Omental fat pad (tissue), 3 donors: ENCODE measurements at regions not wholly inside any gene's neighbourhood (a gene's known extent, or its start where the extent isn't known, plus 50 kb on each side); places are given as distances from the start of the nearest gene placed in this dataset.
"Not testable (repeated sequence)": the region's sequence is repeated elsewhere in the genome, so short reads cannot be mapped to it uniquely, and the experiment has no call there.

Source experiments
- ATAC-seq: fragments of 150-250 bp; one replicate; pipeline ENCODE4 v1.9.1; 2016; ENCODE audit warnings: mild to moderate bottlenecking, moderate library complexity; ENCODE audit not compliant: low FRiP score
- DNase-seq: peaks from one replicate; pipeline ENCODE4 v3.0.0-alpha.2; 2019; ENCODE audit warnings: low spot score
- TF ChIP-seq, protein P1 (sequence below), 3 donors: fragments of 450-650 bp; IDR thresholded peaks; one replicate each; pipeline ENCODE4 v1.5.1; 2016 to 2017; ENCODE audit warnings: antibody characterized with exemption in 3 of 3, mild to moderate bottlenecking in 3 of 3, moderate library complexity in 2 of 3

DNA sequence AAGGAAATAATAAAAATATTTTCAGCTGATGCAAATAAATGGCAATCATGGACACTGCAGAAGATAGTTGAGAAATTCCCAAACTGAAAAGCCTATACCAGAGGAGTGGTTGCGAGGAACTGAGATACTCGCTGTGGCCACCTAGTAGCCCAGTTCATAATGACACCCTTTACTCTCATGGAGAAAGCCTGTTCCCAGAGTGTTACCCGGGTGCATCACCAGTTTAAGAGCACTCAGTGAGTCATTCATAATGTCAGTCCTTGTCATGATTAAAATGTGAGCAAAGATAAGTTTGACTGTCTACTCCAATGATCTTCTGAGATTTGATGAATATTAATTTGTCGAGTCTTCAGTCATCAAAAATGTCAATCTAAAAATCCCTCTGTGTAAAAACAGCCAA, 138.4 kb upstream of the LRRC3B start:
- ATAC-seq (no peak), DNase-seq (no peak)
- TF ChIP-seq, protein P1, sequence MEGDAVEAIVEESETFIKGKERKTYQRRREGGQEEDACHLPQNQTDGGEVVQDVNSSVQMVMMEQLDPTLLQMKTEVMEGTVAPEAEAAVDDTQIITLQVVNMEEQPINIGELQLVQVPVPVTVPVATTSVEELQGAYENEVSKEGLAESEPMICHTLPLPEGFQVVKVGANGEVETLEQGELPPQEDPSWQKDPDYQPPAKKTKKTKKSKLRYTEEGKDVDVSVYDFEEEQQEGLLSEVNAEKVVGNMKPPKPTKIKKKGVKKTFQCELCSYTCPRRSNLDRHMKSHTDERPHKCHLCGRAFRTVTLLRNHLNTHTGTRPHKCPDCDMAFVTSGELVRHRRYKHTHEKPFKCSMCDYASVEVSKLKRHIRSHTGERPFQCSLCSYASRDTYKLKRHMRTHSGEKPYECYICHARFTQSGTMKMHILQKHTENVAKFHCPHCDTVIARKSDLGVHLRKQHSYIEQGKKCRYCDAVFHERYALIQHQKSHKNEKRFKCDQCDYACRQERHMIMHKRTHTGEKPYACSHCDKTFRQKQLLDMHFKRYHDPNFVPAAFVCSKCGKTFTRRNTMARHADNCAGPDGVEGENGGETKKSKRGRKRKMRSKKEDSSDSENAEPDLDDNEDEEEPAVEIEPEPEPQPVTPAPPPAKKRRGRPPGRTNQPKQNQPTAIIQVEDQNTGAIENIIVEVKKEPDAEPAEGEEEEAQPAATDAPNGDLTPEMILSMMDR (IDR thresholded peaks at IDR 0.05) = no peak

DNA sequence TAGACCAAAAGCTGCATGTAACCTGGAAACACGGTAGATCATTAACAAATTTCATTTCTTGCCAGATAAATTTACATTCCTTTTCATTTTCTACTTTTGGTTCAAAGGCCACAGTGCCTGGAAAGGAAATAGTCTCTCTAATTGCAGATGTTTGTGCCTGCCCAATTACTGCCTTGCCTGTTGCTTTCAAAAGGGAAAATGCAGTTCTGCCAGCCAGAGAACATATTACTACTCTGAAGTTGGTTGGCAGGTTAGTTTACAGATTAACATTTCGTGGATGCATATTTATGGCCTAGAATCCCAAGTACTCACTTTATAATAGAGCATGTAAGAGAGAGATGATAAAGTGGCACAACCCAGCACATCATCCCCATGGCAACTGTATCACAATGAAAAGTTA, 124.3 kb upstream of the LRRC3B start:
- DNase-seq (no peak), ATAC-seq (no peak)
- TF ChIP-seq, protein P1 (IDR thresholded peaks at IDR 0.05) = no peak

DNA sequence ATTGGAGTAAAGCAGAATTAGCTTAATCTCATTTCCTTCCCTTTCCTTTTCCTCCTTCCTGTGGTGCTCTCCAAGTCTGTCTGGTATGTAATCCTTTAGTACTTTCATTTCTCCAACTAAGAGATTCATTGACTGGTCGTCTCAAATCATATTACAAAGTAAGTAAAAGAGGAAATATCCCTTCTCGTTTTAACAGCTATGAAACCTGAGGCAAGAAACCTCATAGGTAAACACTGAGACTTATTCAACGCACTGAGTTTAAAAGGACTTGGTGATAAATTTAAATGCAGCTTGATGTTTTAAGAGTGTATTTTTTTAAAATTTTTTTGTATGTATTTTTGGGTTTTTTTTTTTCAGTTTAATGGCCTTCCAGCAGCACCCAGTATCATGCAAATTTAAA, 117.2 kb upstream of the LRRC3B start:
- TF ChIP-seq, protein P1 (IDR thresholded peaks at IDR 0.05) = no peak
- DNase-seq (no peak), ATAC-seq (no peak)

DNA sequence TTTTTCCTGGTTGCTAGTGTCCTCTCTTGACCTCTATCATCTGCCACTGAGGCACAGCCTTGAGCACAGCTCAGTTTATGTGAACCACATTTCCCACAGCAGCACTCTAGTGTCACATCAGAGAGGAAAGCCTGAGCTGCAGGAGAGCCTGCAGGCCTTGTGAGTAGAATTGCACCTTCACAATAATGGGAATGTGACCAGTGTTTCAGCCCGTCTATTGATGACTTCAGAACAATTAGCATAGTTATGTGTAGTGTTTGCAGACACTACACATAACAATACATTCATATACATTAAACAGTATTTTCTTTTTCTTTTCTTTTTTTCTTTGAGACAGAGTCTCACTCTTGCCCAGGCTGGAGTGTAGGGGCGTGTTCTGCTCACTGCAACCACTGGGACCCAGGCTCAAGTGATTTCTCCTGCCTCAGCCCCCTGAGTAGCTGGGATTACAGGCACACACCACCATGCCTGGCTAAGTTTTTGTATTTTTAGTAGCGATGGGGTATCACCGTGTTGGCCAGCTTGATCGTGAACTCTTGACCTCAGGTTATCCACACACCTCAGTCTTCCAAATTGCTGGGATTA, 108.0 kb upstream of the LRRC3B start:
- DNase-seq, ATAC-seq: not testable (repeated sequence)

DNA sequence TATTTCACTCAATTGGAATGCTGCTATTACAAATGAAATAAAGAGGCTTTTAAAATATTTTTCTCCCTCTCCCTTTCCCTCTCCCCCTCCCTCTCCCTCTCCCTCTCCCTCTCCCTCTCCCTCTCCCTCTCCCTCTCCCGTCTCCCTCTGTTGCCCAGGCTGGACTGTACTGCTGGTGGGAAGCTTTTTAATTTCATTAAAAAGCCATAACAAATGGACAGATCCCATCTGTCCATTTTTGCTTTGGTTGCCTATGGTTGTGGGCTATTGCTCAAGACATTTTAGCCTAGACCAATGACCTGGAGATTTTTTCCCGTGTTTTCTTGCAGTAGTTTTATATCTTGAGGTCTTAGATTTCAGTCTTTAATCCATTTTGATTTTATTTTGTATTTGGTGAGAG, 107.2 kb upstream of the LRRC3B start:
- TF ChIP-seq, protein P1 (IDR thresholded peaks at IDR 0.05) = no peak
- ATAC-seq = no peak

DNA sequence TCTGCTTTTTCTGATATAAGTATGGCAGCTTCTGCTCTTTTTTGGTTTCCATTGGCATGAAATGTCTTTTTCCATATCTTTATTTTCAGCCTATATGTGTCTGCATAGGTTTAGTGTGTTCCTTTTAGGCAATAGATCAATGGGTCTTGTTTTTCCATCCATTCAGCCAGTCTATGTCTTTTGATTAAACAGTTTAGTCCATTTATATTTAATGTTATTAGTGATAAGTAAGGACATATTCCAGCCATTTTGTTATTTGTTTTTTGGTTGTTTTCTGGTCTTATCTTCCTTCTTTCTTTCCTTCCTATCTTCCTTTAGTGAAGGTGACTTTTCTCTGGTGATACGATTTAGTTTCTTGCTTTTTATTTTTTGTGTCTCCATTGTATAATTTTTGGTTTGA, 101.3 kb upstream of the LRRC3B start:
- ATAC-seq (no peak), DNase-seq (no peak)
- TF ChIP-seq, protein P1 (IDR thresholded peaks at IDR 0.05) = no peak

More for the DNA sequence above, 107.2 kb upstream of the LRRC3B start:
- DNase-seq = no peak

DNA sequence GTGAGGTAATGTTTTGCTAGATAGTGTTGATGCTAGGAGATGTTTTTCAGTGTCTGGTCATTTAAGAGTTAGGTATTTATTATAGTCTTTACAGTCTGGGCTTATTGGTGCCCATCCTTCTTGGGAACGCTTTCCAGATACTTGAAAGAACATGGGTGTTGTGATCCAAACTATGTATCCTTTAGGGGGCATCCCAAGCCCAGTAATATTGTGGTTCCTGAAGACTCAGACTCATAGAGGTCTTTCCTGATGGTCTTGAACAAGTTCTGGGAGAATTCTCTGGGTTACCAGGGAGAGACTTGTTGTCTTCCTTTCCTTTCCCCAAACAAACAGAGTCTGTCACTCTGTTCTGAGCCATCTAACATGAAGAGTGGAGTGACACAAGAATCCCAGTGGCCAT, 99.7 kb upstream of the LRRC3B start:
- TF ChIP-seq, protein P1 (IDR thresholded peaks at IDR 0.05) = no peak
- no peak for ATAC-seq
- DNase-seq = no peak

DNA sequence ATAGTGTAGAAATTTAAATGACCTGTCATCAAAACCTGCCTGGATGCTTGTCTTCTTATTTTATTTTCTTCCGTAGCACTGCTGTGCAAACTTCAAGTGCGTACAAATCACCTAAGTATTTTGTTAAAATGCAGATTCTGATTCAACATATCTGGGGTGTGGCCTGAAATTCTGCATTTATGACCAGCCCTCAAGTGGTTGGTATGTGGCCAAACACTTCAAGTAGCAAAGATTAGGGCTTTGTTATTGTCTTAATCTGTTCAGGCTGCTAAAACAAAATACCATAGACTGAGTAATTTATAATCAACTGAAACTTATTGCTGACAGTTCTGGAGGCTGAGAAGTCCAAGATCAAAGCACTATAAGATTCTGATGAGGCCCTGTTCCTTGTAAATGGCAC, 97.6 kb upstream of the LRRC3B start:
- ATAC-seq (no peak), DNase-seq (no peak)
- TF ChIP-seq, protein P1 (IDR thresholded peaks at IDR 0.05) = no peak
